ENCODE measurements at regions not wholly inside any gene's neighbourhood (a gene's known extent, or its start where the extent isn't known, plus 50 kb on each side); places are given as distances from the start of the nearest gene placed in this dataset.

DNA sequence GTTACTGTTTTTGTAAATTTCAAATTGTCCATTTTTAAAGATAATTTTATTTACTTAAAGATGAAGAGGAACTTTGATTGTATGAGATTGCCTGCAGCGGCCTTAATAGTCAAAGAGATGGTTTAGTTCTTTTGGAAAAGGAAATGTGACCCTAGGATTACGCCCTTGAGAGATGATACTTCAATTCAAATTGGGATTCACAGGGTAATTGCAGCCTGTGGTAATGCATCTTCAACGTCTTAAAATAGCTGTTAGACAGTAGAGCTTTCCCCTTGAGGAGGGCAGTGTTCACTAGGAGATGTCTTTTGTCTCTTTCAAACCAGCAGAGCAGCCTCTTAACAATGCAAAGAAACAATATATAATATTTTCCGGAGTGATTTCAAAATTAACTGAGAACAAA lies 127.1 kb downstream of the TAF11L14 start:
- no peaks in the 10 kb centered on the region for H3K4me1 ChIP-seq (ENCODE audit: insufficient read depth)
- no peaks in the 10 kb centered on the region for H3K79me2 ChIP-seq
- no peak overlapping the region for H3K4me2 ChIP-seq
- no peaks in the 10 kb centered on the region for H3K9me3 ChIP-seq (ENCODE audit: low read depth)
- no peak overlapping the region for H2AFZ ChIP-seq
- TF ChIP-seq EZH2phosphoT487 (IDR thresholded peaks at IDR 0.05; ENCODE audit: low read depth, severe bottlenecking, unreplicated experiment) = no peak
- TF ChIP-seq, protein P1, sequence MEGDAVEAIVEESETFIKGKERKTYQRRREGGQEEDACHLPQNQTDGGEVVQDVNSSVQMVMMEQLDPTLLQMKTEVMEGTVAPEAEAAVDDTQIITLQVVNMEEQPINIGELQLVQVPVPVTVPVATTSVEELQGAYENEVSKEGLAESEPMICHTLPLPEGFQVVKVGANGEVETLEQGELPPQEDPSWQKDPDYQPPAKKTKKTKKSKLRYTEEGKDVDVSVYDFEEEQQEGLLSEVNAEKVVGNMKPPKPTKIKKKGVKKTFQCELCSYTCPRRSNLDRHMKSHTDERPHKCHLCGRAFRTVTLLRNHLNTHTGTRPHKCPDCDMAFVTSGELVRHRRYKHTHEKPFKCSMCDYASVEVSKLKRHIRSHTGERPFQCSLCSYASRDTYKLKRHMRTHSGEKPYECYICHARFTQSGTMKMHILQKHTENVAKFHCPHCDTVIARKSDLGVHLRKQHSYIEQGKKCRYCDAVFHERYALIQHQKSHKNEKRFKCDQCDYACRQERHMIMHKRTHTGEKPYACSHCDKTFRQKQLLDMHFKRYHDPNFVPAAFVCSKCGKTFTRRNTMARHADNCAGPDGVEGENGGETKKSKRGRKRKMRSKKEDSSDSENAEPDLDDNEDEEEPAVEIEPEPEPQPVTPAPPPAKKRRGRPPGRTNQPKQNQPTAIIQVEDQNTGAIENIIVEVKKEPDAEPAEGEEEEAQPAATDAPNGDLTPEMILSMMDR (IDR thresholded peaks at IDR 0.05; ENCODE audit: poor library complexity) = no peak
- TF ChIP-seq EZH2 (IDR thresholded peaks at IDR 0.05; ENCODE audit: borderline replicate concordance) = no peak
- no peaks in the 10 kb centered on the region for H3K9me2 ChIP-seq (replicated peaks; ENCODE audit: insufficient read depth)
- no peak for DNase-seq (ENCODE audit: low spot score)
- 67% methylated on average over 4 of the region's 4 CpGs for WGBS (ENCODE audit: low lambda C conversion rate, missing lambda C conversion rate)
- H3K4me3 ChIP-seq = no peak overlapping the region
- H4K20me1 ChIP-seq (ENCODE audit: insufficient read depth, poor library complexity, severe bottlenecking) = no peaks in the 10 kb centered on the region
- H3K27ac ChIP-seq = no peak overlapping the region
- H3K36me3 ChIP-seq (replicated peaks; ENCODE audit: insufficient read depth, low read depth) = no peaks in the 10 kb centered on the region
- no peaks in the 10 kb centered on the region for H3K27me3 ChIP-seq

- WGBS (ENCODE audit: low lambda C conversion rate, missing lambda C conversion rate) = 78% methylated on average over 1 of the region's 1 CpG
Measured at GRCh38 chr5:17763301-17763700, 129.0 kb downstream of the TAF11L14 start.

GRCh38 chr5:17766031-17766430 lies 131.8 kb downstream of the TAF11L14 start:
- Histone ChIP-seq H4K20me1 (ENCODE audit: insufficient read depth, poor library complexity, severe bottlenecking) (no peaks in the 10 kb centered on the region), H3K36me3 (replicated peaks; ENCODE audit: insufficient read depth, low read depth) (no peaks in the 10 kb centered on the region), H3K4me3 (no peak overlapping the region), H3K79me2 (no peaks in the 10 kb centered on the region), H2AFZ (no peak overlapping the region), H3K4me1 (ENCODE audit: insufficient read depth) (no peaks in the 10 kb centered on the region), H3K9me2 (replicated peaks; ENCODE audit: insufficient read depth) (no peaks in the 10 kb centered on the region), H3K27me3 (no peaks in the 10 kb centered on the region), H3K27ac (no peak overlapping the region), H3K4me2 (no peak overlapping the region), H3K9me3 (ENCODE audit: low read depth) (no peaks in the 10 kb centered on the region)
- DNase-seq (ENCODE audit: low spot score) = no peak
- TF ChIP-seq EZH2phosphoT487 (IDR thresholded peaks at IDR 0.05; ENCODE audit: low read depth, severe bottlenecking, unreplicated experiment) (no peak), EZH2 (IDR thresholded peaks at IDR 0.05; ENCODE audit: borderline replicate concordance) (no peak)
- TF ChIP-seq, protein P1 (IDR thresholded peaks at IDR 0.05; ENCODE audit: poor library complexity) = no peak
- 83% methylated on average over 2 of the region's 2 CpGs for WGBS (ENCODE audit: low lambda C conversion rate, missing lambda C conversion rate)

More at GRCh38 chr5:17763301-17763700, 129.0 kb downstream of the TAF11L14 start:
- H3K4me1 ChIP-seq (ENCODE audit: insufficient read depth) = no peaks in the 10 kb centered on the region
- H3K9me3 ChIP-seq (ENCODE audit: low read depth) = no peaks in the 10 kb centered on the region
- no peaks in the 10 kb centered on the region for H3K9me2 ChIP-seq (replicated peaks; ENCODE audit: insufficient read depth)
- no peak for DNase-seq (ENCODE audit: low spot score)
- H3K79me2 ChIP-seq = no peaks in the 10 kb centered on the region
- no peak overlapping the region for H3K27ac ChIP-seq
- H3K27me3 ChIP-seq = no peaks in the 10 kb centered on the region
- H4K20me1 ChIP-seq (ENCODE audit: insufficient read depth, poor library complexity, severe bottlenecking) = no peaks in the 10 kb centered on the region
- no peak overlapping the region for H3K4me2 ChIP-seq
- no peak overlapping the region for H3K4me3 ChIP-seq
- no peaks in the 10 kb centered on the region for H3K36me3 ChIP-seq (replicated peaks; ENCODE audit: insufficient read depth, low read depth)
- TF ChIP-seq, protein P1 (IDR thresholded peaks at IDR 0.05; ENCODE audit: poor library complexity) = no peak
- TF ChIP-seq EZH2 (IDR thresholded peaks at IDR 0.05; ENCODE audit: borderline replicate concordance) = no peak
- no peak overlapping the region for H2AFZ ChIP-seq

- Histone ChIP-seq H4K20me1 (ENCODE audit: insufficient read depth, poor library complexity, severe bottlenecking) (no peaks in the 10 kb centered on the region), H3K9me2 (replicated peaks; ENCODE audit: insufficient read depth) (no peaks in the 10 kb centered on the region), H3K4me3 (no peak overlapping the region), H3K36me3 (replicated peaks; ENCODE audit: insufficient read depth, low read depth) (no peaks in the 10 kb centered on the region), H3K4me1 (ENCODE audit: insufficient read depth) (no peaks in the 10 kb centered on the region), H3K79me2 (no peaks in the 10 kb centered on the region), H3K4me2 (no peak overlapping the region), H3K27me3 (no peaks in the 10 kb centered on the region), H2AFZ (no peak overlapping the region), H3K27ac (no peak overlapping the region), H3K9me3 (ENCODE audit: low read depth) (no peaks in the 10 kb centered on the region)
- 74% methylated on average over 3 of the region's 3 CpGs for WGBS (ENCODE audit: low lambda C conversion rate, missing lambda C conversion rate)
- no peak for DNase-seq (ENCODE audit: low spot score)
- TF ChIP-seq EZH2 (IDR thresholded peaks at IDR 0.05; ENCODE audit: borderline replicate concordance) (no peak), EZH2phosphoT487 (IDR thresholded peaks at IDR 0.05; ENCODE audit: low read depth, severe bottlenecking, unreplicated experiment) (no peak)
- TF ChIP-seq, protein P1 (IDR thresholded peaks at IDR 0.05; ENCODE audit: poor library complexity) = no peak
Measured at GRCh38 chr5:17769277-17769676, 135.0 kb downstream of the TAF11L14 start.
